Loucy (cell line): ENCODE measurements at regions not wholly inside any gene's neighbourhood (a gene's known extent, or its start where the extent isn't known, plus 50 kb on each side); places are given as distances from the start of the nearest gene placed in this dataset.

Experiments used
- CTCF ChIP-seq: fragments of 200-600 bp; sonication (generic); conservative IDR thresholded peaks from 2 replicates; pipeline ENCODE4 v1.5.1; 2014; ENCODE audit warnings: mild to moderate bottlenecking, antibody characterized with exemption, low read length
- EZH2phosphoT487 ChIP-seq: fragments of 200-600 bp; IDR thresholded peaks from 2 replicates; pipeline ENCODE4 v1.6.1; 2018; ENCODE audit warnings: antibody characterized with exemption, mild to moderate bottlenecking, moderate library complexity, borderline replicate concordance

- TF ChIP-seq CTCF (no peak), EZH2phosphoT487 (no peak)
These were observed 155.7 kb upstream of the SASH1 start for GRCh38 chr6:148186916-148187315.
